ENCODE measurements at regions not wholly inside any gene's neighbourhood (a gene's known extent, or its start where the extent isn't known, plus 50 kb on each side); places are given as distances from the start of the nearest gene placed in this dataset.

DNA sequence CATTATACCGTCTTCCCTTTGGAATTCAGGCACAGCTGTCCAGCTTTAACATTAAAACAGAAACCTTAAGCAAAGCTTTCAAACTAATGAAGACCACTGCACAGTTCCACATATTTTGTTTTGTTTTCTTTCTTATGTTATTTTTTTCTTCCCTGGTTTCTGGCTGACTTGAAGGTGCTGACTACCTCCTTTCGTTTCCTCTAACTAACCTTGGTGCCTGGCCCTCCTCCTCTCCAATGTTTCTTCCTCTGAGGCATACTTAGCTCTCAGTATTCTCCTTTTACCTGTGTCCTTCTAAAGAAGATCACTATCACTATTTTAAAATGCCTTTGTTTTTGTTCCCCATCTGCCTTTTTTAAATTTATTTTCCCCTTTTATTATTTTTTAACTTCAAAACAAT is 433.3 kb upstream of the SPHKAP start:
- H3K27ac ChIP-seq (ENCODE audit: low read depth in 1 of 3, low read length in 2 of 3): no peak overlapping the region
- H3K4me3 ChIP-seq (ENCODE audit: low read depth in 1 of 3, low read length in 3 of 3): no peak overlapping the region
- DNase-seq: no peak
- no peaks in the 10 kb centered on the region for H3K4me1 ChIP-seq (ENCODE audit: control insufficient read depth in 3 of 3, insufficient read depth in 2 of 3, low read depth in 1 of 3, low read length in 2 of 3)
- H3K27me3 ChIP-seq (ENCODE audit: control insufficient read depth in 3 of 3, insufficient read depth in 3 of 3, low read length in 3 of 3): no peaks in the 10 kb centered on the region
- WGBS, 3 donors: 57 to 74% (median 72%) methylated on average over 2 of the region's 2 CpGs
- H3K9me3 ChIP-seq (ENCODE audit: control insufficient read depth in 2 of 2, insufficient read depth in 1 of 2, low read depth in 1 of 2, low read length in 1 of 2): no peaks in the 10 kb centered on the region
- no peak for FAIRE-seq
- no peaks in the 10 kb centered on the region for H3K36me3 ChIP-seq (ENCODE audit: control insufficient read depth in 3 of 3, insufficient read depth in 2 of 3, low read depth in 1 of 3, low read length in 3 of 3)

DNA sequence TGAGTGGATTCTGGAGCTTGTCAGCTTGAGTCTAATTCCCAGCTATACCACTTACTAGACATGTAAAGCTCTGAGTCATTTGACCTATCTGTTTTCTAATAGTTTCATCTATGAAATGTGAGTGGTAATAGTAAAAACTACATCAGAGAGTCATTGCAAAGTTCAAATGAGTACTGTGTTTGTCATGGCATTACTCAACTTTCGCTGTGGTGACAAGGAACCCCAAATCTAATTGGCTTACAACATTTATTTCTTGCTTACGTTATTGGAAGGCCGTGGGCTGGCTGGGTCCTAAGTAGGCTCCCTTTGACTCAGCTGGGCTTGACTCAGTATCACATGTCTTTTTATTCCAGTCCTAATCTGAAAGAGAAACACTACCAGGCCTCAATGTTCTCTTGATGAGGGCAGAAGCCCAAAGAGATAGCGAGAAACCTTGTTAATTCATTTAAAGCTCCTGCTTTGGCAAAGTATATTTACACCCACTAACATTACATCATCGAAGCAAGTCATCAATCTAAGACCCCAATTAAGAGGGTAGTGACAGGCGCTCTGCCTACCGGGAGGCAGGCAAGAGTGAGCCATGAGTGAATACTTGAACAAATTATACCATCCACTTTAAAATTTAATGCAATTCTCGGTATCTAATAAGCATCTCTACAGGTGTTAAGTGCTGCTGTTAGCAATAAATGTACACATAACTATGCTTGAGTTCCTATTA is 431.8 kb upstream of the SPHKAP start:
- 78 to 87% (median 84%) methylated on average over 8 of the region's 8 CpGs for WGBS, 3 donors
- Histone ChIP-seq H3K4me1 (ENCODE audit: control insufficient read depth in 3 of 3, insufficient read depth in 2 of 3, low read depth in 1 of 3, low read length in 2 of 3) (no peaks in the 10 kb centered on the region), H3K27ac (ENCODE audit: low read depth in 1 of 3, low read length in 2 of 3) (no peak overlapping the region), H3K4me3 (ENCODE audit: low read depth in 1 of 3, low read length in 3 of 3) (no peak overlapping the region), H3K27me3 (ENCODE audit: control insufficient read depth in 3 of 3, insufficient read depth in 3 of 3, low read length in 3 of 3) (no peaks in the 10 kb centered on the region), H3K36me3 (ENCODE audit: control insufficient read depth in 3 of 3, insufficient read depth in 2 of 3, low read depth in 1 of 3, low read length in 3 of 3) (no peaks in the 10 kb centered on the region), H3K9me3 (ENCODE audit: control insufficient read depth in 2 of 2, insufficient read depth in 1 of 2, low read depth in 1 of 2, low read length in 1 of 2) (no peaks in the 10 kb centered on the region)
- no peak for FAIRE-seq
- DNase-seq: no peak

- no peak for FAIRE-seq
- Histone ChIP-seq H3K36me3 (ENCODE audit: control insufficient read depth in 3 of 3, insufficient read depth in 2 of 3, low read depth in 1 of 3, low read length in 3 of 3) (no peaks in the 10 kb centered on the region), H3K4me1 (ENCODE audit: control insufficient read depth in 3 of 3, insufficient read depth in 2 of 3, low read depth in 1 of 3, low read length in 2 of 3) (no peaks in the 10 kb centered on the region), H3K27ac (ENCODE audit: low read depth in 1 of 3, low read length in 2 of 3) (no peak overlapping the region), H3K27me3 (ENCODE audit: control insufficient read depth in 3 of 3, insufficient read depth in 3 of 3, low read length in 3 of 3) (no peaks in the 10 kb centered on the region), H3K4me3 (ENCODE audit: low read depth in 1 of 3, low read length in 3 of 3) (no peak overlapping the region), H3K9me3 (ENCODE audit: control insufficient read depth in 2 of 2, insufficient read depth in 1 of 2, low read depth in 1 of 2, low read length in 1 of 2) (no peaks in the 10 kb centered on the region)
- no peak for DNase-seq
- WGBS, 3 donors: 53 to 78% (median 65%) methylated on average over 1 of the region's 1 CpG
Measured at GRCh38 chr2:228611171-228611570, 429.7 kb upstream of the SPHKAP start.

GRCh38 chr2:228602288-228602687 is 420.8 kb upstream of the SPHKAP start:
- DNase-seq (peak; percentile 9 to 31), FAIRE-seq (no peak)
- H3K27me3 ChIP-seq (ENCODE audit: control insufficient read depth in 3 of 3, insufficient read depth in 3 of 3, low read length in 3 of 3): no peaks in the 10 kb centered on the region
- H3K36me3 ChIP-seq (ENCODE audit: control insufficient read depth in 3 of 3, insufficient read depth in 2 of 3, low read depth in 1 of 3, low read length in 3 of 3): no peaks in the 10 kb centered on the region
- no peaks in the 10 kb centered on the region for H3K9me3 ChIP-seq (ENCODE audit: control insufficient read depth in 2 of 2, insufficient read depth in 1 of 2, low read depth in 1 of 2, low read length in 1 of 2)
- 39 to 53% (median 40%) methylated on average over 2 of the region's 2 CpGs for WGBS, 3 donors
- no peaks in the 10 kb centered on the region for H3K4me1 ChIP-seq (ENCODE audit: control insufficient read depth in 3 of 3, insufficient read depth in 2 of 3, low read depth in 1 of 3, low read length in 2 of 3)
- no peak overlapping the region for H3K4me3 ChIP-seq (ENCODE audit: low read depth in 1 of 3, low read length in 3 of 3)
- H3K27ac ChIP-seq (ENCODE audit: low read depth in 1 of 3, low read length in 2 of 3): no peak overlapping the region

- Histone ChIP-seq H3K4me3 (ENCODE audit: low read depth in 1 of 3, low read length in 3 of 3) (no peak overlapping the region), H3K36me3 (ENCODE audit: control insufficient read depth in 3 of 3, insufficient read depth in 2 of 3, low read depth in 1 of 3, low read length in 3 of 3) (no peaks in the 10 kb centered on the region), H3K4me1 (ENCODE audit: control insufficient read depth in 3 of 3, insufficient read depth in 2 of 3, low read depth in 1 of 3, low read length in 2 of 3) (no peaks in the 10 kb centered on the region), H3K27me3 (ENCODE audit: control insufficient read depth in 3 of 3, insufficient read depth in 3 of 3, low read length in 3 of 3) (no peaks in the 10 kb centered on the region), H3K9me3 (ENCODE audit: control insufficient read depth in 2 of 2, insufficient read depth in 1 of 2, low read depth in 1 of 2, low read length in 1 of 2) (no peaks in the 10 kb centered on the region), H3K27ac (ENCODE audit: low read depth in 1 of 3, low read length in 2 of 3) (no peak overlapping the region)
- 72 to 83% (median 81%) methylated on average over 2 of the region's 2 CpGs for WGBS, 3 donors
- no peak for FAIRE-seq
- no peak for DNase-seq
Measured at GRCh38 chr2:228600265-228600664, 418.8 kb upstream of the SPHKAP start.

GRCh38 chr2:228599781-228600180 is 418.3 kb upstream of the SPHKAP start:
- 88 to 94% (median 92%) methylated on average over 1 of the region's 1 CpG for WGBS, 3 donors
- no peaks in the 10 kb centered on the region for H3K36me3 ChIP-seq (ENCODE audit: control insufficient read depth in 3 of 3, insufficient read depth in 2 of 3, low read depth in 1 of 3, low read length in 3 of 3)
- no peak for DNase-seq
- H3K27me3 ChIP-seq (ENCODE audit: control insufficient read depth in 3 of 3, insufficient read depth in 3 of 3, low read length in 3 of 3): no peaks in the 10 kb centered on the region
- H3K4me1 ChIP-seq (ENCODE audit: control insufficient read depth in 3 of 3, insufficient read depth in 2 of 3, low read depth in 1 of 3, low read length in 2 of 3): no peaks in the 10 kb centered on the region
- H3K27ac ChIP-seq (ENCODE audit: low read depth in 1 of 3, low read length in 2 of 3): no peak overlapping the region
- FAIRE-seq: no peak
- H3K9me3 ChIP-seq (ENCODE audit: control insufficient read depth in 2 of 2, insufficient read depth in 1 of 2, low read depth in 1 of 2, low read length in 1 of 2): no peaks in the 10 kb centered on the region
- H3K4me3 ChIP-seq (ENCODE audit: low read depth in 1 of 3, low read length in 3 of 3): no peak overlapping the region

DNA sequence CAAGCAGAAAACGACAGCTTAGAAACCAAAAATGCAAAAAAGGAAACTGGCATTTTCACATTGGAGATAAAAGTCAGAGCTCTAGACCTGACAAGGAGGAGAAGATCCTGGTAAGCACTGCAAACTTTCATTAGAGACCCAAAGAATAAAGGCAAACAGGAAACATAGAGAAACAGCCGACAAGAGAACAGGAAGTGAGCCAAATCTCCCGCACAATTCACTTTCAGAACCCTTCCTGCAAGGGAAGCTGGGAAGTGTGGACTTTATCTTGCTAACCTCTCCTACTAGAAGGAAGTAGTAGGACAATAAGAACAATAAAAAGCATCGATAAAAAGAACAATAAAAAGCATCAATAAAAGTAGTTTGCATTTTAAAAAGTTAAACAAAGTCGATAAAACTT is 417.8 kb upstream of the SPHKAP start:
- no peaks in the 10 kb centered on the region for H3K36me3 ChIP-seq (ENCODE audit: control insufficient read depth in 3 of 3, insufficient read depth in 2 of 3, low read depth in 1 of 3, low read length in 3 of 3)

GRCh38 chr2:228597032-228597431 is 415.5 kb upstream of the SPHKAP start:
- no peaks in the 10 kb centered on the region for H3K27me3 ChIP-seq (ENCODE audit: control insufficient read depth in 3 of 3, insufficient read depth in 3 of 3, low read length in 3 of 3)
- no peaks in the 10 kb centered on the region for H3K36me3 ChIP-seq (ENCODE audit: control insufficient read depth in 3 of 3, insufficient read depth in 2 of 3, low read depth in 1 of 3, low read length in 3 of 3)
- no peaks in the 10 kb centered on the region for H3K9me3 ChIP-seq (ENCODE audit: control insufficient read depth in 2 of 2, insufficient read depth in 1 of 2, low read depth in 1 of 2, low read length in 1 of 2)
- no peak overlapping the region for H3K4me3 ChIP-seq (ENCODE audit: low read depth in 1 of 3, low read length in 3 of 3)
- DNase-seq: no peak
- FAIRE-seq: no peak
- H3K4me1 ChIP-seq (ENCODE audit: control insufficient read depth in 3 of 3, insufficient read depth in 2 of 3, low read depth in 1 of 3, low read length in 2 of 3): no peaks in the 10 kb centered on the region
- 0% methylated on average over 1 of the region's 1 CpG for WGBS, 3 donors
- H3K27ac ChIP-seq (ENCODE audit: low read depth in 1 of 3, low read length in 2 of 3): no peak overlapping the region

More for the DNA sequence above, 417.8 kb upstream of the SPHKAP start:
- Histone ChIP-seq H3K9me3 (ENCODE audit: control insufficient read depth in 2 of 2, insufficient read depth in 1 of 2, low read depth in 1 of 2, low read length in 1 of 2) (no peaks in the 10 kb centered on the region), H3K4me3 (ENCODE audit: low read depth in 1 of 3, low read length in 3 of 3) (no peak overlapping the region), H3K4me1 (ENCODE audit: control insufficient read depth in 3 of 3, insufficient read depth in 2 of 3, low read depth in 1 of 3, low read length in 2 of 3) (no peaks in the 10 kb centered on the region), H3K27ac (ENCODE audit: low read depth in 1 of 3, low read length in 2 of 3) (no peak overlapping the region), H3K27me3 (ENCODE audit: control insufficient read depth in 3 of 3, insufficient read depth in 3 of 3, low read length in 3 of 3) (no peaks in the 10 kb centered on the region)
- DNase-seq: peak in 1 of 2 donors; percentile 32
- FAIRE-seq: no peak
- whole genome bisulfite sequencing, 3 donors: 19 to 36% (median 25%) methylated on average over 5 of the region's 5 CpGs

- H3K4me3 ChIP-seq (ENCODE audit: low read depth in 1 of 3, low read length in 3 of 3): no peak overlapping the region
- DNase-seq: peak; percentile 7 to 20
- H3K27ac ChIP-seq (ENCODE audit: low read depth in 1 of 3, low read length in 2 of 3): no peak overlapping the region
- no peaks in the 10 kb centered on the region for H3K27me3 ChIP-seq (ENCODE audit: control insufficient read depth in 3 of 3, insufficient read depth in 3 of 3, low read length in 3 of 3)
- H3K4me1 ChIP-seq (ENCODE audit: control insufficient read depth in 3 of 3, insufficient read depth in 2 of 3, low read depth in 1 of 3, low read length in 2 of 3): no peaks in the 10 kb centered on the region
- 6 to 47% (median 22%) methylated on average over 2 of the region's 2 CpGs for WGBS, 3 donors
- no peaks in the 10 kb centered on the region for H3K36me3 ChIP-seq (ENCODE audit: control insufficient read depth in 3 of 3, insufficient read depth in 2 of 3, low read depth in 1 of 3, low read length in 3 of 3)
- no peaks in the 10 kb centered on the region for H3K9me3 ChIP-seq (ENCODE audit: control insufficient read depth in 2 of 2, insufficient read depth in 1 of 2, low read depth in 1 of 2, low read length in 1 of 2)
- no peak for FAIRE-seq
Measured at GRCh38 chr2:228594012-228594411, 412.5 kb upstream of the SPHKAP start.

Measured in small intestine (tissue), 7 donors.